Esophagus mucosa (tissue), 1 donor: ENCODE measurements at regions not wholly inside any gene's neighbourhood (a gene's known extent, or its start where the extent isn't known, plus 50 kb on each side); places are given as distances from the start of the nearest gene placed in this dataset.
"Not testable (repeated sequence)": the region's sequence is repeated elsewhere in the genome, so short reads cannot be mapped to it uniquely, and the experiment has no call there.

Experiments
- ATAC-seq: fragments of 200-7000 bp; cut with Tn5 transposase; one replicate; pipeline ENCODE4 v1.9.1; 2020
- donor health status: DM: yes; HTN: yes; CAD: no.

DNA sequence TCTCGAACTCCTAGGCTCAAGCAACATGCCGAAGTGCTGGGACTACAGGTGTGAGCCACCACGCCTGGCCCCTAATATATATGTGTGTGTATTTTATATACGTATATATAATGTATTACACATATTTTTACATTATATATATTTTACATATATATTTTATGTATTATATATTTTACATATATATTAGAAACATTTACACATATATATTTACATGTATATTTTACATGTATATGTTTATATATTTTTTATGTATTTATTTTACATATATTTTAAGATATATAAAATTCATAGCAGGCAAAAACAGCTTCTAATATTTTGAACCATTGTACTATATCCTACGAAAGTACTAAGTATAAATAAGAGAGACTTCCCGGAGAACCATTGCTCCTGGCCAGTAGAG is 455.1 kb downstream of the XYLT1 start:
- ATAC-seq = no peak

DNA sequence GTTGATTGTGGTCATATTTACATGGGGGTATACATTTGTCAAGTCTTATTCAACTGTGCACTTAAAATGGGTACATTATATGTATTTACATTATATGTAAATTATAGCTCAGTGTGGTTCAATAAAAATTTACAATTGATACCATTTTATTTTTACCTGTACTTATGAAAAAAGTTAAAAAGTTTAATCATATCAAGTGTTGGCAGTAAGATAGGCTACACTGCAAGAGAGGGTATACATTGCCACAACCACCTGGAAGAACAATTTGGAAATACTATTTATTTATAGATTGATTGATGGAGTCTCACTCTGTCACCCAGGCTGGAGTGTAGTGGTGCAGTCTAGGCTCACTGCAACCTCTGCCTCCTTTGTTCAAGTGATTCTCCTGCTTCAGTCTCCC is 453.3 kb downstream of the XYLT1 start:
- ATAC-seq = no peak

DNA sequence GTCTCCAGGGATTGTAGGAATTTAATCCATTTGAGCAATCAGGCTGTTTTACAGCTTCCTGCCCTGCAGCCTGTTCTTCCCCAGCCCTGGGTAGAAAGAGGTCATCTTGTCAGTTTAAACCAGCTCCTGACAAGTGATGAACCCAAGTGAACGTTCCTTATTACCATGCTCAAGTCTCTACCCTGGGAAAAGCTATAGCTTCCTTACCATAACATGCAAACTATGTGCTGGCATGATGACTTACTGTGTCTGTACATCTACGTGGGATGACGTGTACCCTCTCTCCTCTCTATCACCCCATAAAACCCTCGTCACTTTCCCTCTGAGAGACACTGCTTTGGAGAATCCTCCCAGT is 452.2 kb downstream of the XYLT1 start:
- no peak for ATAC-seq

DNA sequence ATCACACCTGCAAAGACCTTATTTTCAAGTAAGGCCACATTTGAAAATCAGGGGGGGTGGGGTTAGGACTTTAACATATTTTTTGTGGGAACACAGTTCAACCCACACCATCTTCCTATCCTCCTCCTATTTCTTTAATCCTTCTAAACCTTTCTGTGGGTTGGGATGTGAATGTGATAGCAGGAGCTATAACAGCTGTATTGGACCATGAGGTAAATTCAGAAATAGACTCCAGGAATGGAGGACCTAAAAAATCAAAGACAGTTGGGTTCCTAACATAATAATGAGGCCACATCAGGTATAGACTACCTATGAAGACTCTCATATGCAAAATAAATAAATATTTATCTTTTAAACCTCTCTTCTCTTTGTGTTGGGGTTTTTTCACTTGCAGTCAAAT is 451.4 kb downstream of the XYLT1 start:
- ATAC-seq = no peak

DNA sequence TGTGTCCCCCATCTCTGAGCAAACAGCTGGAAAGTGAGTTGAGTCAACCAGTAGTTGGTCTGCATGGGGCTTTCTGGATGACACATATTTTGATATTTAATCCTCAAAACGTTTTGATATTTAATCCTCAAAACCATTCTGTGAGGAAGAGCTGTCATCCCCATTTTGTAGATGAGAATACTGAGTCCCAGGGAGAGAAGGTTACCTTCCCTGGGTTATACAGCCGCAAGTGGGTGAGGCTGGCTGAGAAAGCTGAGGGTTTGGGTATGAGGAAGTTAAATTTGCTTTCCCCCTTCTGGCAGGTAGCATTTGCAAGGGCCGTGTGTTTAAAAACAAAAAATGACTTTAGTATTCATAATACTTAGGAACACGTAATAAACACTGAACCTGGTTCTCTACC is 447.2 kb downstream of the XYLT1 start:
- no peak for ATAC-seq

DNA sequence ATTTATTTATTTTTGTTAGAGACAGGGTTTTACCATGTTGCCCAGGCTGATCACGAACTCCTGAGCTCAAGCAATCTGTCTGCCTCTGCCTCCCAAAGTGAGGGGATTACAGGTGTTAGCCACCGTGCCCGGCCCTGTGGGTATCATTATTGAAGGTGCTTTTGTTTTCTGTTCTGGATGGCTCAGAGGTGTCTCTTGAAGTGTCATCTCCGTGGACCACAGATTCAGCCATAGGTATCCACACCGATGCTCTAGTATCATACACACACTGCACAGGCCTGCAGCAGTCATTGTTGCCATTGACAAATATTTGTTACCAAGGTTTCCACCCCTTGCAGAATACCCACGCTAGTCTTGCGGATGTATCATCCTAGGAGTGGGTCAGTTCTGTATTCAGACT is 446.2 kb downstream of the XYLT1 start:
- ATAC-seq = no peak

DNA sequence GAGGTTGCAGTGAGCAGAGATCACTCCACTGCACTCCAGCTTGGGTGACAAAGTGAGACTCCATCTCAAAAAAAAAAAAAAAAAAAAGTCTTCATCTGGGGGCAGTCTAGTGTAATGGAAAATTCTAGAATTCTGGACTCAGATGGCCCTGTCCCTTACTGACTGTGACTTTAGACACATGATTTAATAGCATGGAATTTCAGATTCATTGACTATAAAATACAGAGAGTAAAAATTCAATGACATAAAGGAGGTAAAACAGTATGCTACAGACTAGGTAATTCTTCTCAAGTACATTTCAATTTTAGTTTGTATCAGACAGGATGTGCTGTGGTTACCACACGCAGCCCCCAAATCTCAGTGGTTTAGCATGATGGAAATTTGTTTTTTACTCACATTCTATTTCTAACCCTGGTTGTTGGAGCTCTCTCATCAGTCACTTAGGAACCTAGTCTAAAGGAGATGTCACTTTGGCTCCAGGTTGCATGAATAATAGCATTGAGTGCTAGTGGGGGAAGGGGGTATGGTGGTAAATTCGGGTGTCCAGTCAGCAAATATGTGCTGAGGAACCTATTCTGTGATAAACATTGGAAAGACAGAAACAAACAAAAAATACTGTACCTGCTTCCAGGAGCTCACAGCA is 444.0 kb downstream of the XYLT1 start:
- ATAC-seq = peak; percentile 22

DNA sequence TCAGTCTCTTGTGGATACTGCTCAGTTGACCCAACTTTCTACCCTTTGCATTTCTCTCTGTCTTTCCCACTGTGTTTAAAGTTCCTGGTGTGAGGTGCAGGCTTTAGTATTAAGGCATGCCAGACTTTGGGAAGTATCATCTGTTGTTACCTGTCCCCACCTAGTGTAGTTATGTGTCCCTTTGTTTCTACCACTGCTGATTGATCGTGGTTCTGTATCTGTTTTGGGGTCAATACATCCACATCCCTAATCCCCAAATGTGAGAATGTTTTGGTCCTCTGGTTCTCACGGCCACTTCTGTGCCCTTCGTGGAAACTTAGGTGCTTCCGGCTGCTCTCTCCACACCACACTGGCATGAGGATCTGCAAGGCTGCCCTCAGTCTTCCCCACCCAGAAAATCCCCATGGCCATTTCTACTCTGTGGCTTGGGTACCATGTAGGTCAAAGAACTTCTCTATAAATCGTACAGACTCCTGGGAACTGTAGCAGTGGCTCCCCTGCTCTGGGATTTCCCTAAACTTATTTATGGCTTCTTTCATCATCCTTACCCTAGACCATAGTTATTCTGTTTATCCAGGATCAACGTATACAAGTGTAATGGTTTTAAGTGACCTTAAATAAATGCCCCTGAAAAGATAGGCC is 443.2 kb downstream of the XYLT1 start:
- ATAC-seq = no peak

DNA sequence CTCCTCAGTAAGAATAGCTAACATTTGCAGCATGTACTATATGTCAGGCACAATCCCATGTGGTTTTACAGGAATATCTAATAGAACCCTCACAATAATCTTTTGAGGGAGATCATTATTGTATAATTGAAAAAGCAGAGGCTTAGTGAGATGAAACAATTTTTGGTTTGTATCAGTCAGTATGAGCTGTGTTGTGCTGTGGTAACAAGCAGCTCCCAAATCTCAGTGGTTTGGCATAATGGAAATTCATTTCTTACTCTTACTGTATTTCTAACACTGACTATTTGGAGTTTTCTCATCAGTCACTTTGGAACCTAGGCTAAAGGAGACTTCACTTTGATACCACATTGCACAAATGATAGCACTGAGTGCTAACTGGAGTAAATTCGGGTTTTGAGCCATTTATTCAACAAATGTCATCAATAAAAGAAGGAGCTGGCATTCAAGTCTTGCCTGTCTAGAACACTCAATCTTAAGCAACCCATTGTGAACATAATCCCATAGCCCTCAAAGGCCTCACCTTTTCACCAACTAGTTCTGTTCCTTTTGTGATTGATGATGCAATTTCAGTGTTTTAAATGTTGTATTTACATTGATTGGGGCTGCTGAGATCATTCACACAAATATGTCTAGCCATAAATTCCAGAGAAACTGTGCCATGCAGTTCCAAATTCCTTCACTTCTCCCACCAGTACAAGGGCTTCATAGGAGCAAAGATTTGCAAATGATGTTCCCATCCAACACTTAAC is 441.0 kb downstream of the XYLT1 start:
- peak; percentile 59 for ATAC-seq

DNA sequence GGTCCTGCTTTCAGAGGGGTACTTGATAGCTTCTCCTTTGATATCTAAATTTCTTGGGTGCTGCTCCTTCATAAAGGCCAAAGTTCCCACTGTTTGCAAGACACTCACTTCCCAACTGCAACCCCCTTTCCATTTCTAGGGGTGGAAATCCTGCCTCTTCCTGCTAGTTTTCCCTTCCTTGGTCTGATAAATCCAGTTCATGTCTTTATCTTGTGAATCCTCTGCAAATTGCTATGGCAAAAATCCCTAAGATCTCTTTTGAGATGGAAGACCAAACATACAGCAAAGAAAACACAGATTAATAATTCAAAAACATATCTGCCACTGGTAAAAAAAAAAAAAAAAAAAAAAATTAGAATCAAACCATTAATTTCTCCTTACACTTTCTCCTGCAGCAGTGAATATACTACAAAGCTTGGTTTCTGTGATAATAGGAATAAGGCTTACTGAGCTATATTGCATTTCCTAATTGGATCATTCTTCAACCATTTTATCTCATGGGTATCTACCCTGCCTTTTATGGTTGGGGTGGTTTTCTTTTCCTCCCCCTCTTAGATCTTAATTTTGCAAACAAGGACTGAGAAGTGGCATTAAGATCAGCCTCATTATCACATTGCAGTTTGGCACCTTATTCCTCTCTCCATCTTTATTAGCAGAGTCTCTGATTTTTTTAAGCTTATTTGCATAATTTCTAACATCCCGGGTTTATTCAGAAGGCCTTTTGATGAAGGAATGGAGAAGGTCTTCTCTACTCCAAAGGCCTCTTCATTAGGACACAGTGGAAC is 439.1 kb downstream of the XYLT1 start:
- no peak for ATAC-seq

DNA sequence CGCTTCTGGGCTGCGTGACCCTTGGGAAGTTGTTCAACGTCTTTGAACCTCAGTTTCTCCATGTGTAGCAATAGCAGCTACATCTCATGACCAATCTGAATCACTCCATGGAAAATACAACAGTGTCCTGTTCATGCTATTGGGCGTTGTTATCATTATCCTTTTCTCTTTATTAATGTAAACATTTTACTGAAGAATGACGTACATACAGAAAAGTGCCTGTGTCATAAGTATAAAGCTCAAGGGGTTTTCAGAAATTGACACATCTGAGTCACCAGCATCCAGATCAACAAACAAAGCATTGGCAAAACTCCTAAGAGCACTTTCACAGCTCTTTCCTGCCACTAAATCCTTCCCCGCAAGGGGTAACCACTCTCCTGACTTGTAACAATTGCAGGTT is 438.4 kb downstream of the XYLT1 start:
- ATAC-seq = peak; percentile 11

DNA sequence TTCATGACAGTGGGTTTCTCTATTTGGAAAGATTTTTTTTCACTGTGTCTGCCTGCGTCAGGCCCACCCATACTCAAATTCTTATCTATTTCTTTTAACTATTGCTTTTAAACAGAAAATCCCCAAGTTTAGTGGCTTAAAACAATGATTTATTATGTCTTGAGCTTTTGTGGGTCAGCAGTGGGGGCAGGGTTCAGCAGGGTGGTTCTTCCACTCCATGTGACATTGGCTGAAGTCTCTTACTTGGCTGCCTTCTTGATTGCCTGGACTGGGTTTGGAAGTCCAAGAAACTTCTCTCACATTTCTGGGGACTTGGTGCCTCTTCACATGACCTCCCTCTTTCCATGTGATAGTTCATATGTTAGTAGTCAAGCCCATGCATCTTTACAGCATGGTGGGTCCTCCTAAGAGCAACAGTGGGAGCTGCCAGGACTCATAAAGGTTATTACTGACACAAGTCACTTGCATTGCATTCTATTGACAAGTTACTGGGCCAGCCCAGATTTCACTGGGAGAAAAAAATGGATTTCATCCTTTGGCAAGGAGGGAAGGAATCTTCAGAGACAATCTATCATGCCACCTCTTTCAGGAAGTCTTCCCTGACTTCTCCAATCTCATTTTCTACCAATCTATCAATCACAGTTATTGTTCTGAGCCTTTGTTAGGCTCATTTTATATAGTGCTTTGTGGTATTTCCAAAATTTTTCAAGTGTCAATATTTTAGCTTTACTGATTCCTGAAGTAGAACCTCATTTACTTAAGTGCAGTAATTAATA is 436.1 kb downstream of the XYLT1 start:
- ATAC-seq = no peak

DNA sequence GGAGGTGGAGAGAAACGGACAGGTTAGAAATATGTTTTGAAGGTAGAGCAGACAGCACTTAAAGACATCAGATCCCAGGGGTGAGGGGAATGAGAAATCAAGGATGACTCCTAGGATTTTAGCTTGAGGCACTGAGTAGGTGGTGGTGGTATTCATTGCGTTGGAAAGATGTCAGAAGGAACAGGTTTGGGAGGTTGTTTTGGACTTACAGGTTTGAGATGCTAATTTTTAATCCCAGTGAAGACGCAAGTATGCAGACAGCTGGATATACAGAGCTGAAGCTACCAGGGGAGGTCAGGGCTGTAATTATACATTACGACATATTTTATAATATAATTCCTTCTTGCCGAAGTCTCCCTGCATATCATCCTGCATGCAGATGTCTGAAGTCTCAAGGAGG is 433.3 kb downstream of the XYLT1 start:
- peak; percentile 75 for ATAC-seq

DNA sequence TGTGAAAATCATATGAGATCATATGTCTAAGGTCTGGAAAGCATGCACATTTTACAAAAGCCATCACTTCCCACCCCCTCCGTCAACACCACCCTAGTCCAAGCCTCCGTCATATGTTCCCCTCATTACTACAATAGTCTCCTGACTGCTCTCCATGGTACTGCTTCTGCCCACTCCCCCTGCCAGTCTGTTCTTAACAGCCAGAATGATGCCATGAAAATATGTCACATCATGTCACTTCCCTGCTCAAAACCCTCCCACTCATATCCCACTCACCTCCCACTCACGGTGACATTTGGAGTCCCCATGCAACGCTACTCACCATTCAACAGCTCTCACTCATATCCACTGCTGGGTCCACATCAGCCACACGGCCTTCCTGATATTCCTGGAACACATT is 432.3 kb downstream of the XYLT1 start:
- no peak for ATAC-seq

DNA sequence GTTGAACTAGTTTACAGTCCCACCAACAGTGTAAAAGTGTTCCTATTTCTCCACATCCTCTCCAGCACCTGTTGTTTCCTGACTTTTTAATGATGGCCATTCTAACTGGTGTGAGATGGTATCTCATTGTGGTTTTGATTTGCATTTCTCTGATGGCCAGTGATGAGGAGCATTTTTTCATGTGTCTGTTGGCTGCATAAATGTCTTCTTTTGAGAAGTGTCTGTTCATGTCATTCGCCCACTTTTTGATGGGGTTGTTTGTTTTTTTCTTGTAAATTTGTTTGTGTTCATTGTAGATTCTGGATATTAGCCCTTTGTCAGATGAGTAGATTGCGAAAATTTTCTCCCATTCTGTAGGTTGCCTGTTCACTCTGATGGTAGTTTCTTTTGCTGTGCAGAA is 421.7 kb downstream of the XYLT1 start:
- ATAC-seq = not testable (repeated sequence)

DNA sequence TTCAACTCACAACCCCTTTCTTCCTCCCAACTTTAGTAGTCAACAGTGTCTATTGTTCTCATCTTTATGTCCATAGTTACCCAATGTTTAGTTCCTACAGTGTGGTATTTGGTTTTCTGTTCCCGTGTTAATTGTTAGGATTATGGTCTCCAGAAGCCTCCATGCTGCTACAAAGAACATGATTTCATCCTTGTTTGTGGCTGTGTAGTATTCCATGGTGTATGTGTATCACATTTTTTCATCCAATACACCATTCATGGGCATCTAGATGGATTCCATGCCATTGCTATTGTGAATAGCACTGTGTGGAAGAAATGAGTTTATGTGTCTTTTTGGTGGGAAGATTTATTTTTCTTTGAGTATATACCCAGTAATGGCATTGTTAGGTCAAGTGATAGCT is 420.3 kb downstream of the XYLT1 start:
- no peak for ATAC-seq
